ENCODE measurements at regions not wholly inside any gene's neighbourhood (a gene's known extent, or its start where the extent isn't known, plus 50 kb on each side); places are given as distances from the start of the nearest gene placed in this dataset.

DNA sequence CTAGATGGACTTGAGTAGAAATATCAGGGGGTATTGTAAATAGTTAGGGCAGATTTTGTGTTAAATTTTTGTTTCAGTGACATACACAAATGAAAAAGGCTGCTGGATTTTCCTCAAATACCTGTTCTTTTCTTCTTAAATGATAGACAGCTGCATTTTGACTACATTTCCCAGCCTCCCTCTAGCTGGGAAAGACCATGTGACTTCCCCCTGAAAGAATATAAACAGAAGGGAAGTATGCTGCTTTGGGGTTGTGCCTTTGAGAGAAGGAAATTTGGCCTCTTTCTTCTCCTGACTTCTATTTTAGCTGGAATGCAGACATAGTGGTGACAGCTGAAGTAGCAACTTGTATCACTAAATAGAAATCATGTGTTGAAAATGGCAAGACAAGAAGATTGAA, 476.1 kb upstream of the SYT1 start:
- H3K27me3 ChIP-seq, result no peaks in the 10 kb centered on the region
- no peak for DNase-seq
- no peak overlapping the region for H3K27ac ChIP-seq
- H3K9me3 ChIP-seq, result no peaks in the 10 kb centered on the region
- intact Hi-C loops (cut with DNase I), result no loop called here
- TF ChIP-seq, protein P1, sequence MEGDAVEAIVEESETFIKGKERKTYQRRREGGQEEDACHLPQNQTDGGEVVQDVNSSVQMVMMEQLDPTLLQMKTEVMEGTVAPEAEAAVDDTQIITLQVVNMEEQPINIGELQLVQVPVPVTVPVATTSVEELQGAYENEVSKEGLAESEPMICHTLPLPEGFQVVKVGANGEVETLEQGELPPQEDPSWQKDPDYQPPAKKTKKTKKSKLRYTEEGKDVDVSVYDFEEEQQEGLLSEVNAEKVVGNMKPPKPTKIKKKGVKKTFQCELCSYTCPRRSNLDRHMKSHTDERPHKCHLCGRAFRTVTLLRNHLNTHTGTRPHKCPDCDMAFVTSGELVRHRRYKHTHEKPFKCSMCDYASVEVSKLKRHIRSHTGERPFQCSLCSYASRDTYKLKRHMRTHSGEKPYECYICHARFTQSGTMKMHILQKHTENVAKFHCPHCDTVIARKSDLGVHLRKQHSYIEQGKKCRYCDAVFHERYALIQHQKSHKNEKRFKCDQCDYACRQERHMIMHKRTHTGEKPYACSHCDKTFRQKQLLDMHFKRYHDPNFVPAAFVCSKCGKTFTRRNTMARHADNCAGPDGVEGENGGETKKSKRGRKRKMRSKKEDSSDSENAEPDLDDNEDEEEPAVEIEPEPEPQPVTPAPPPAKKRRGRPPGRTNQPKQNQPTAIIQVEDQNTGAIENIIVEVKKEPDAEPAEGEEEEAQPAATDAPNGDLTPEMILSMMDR (IDR thresholded peaks at IDR 0.05), result no peak
- no peak for TF ChIP-seq POLR2A (IDR thresholded peaks at IDR 0.05)
- H3K4me1 ChIP-seq, result no peaks in the 10 kb centered on the region
- no peak overlapping the region for H3K4me3 ChIP-seq (replicated peaks in 1 of 3)
- H3K36me3 ChIP-seq, result no peaks in the 10 kb centered on the region

DNA sequence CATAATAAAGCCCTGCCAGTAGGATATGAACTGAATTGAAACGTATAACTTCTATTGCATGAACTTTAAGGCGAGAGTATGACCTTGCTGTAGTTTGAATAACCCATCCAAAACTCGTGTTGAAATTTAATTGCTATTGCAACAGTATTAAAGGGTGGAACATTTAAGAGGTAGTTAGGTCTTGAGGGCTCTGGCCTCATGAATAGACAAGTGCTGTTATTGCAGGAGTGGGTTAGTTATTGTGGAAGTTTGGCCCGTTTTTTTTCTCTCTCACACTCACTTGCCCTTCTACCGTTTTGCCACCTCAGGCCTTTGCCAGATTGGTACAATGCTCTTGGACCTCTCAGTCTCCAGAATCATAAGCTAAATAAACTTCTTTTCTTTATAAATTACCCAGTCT, 473.7 kb upstream of the SYT1 start:
- WGBS, 2 donors, result 64% methylated on average over 5 of the region's 5 CpGs

DNA sequence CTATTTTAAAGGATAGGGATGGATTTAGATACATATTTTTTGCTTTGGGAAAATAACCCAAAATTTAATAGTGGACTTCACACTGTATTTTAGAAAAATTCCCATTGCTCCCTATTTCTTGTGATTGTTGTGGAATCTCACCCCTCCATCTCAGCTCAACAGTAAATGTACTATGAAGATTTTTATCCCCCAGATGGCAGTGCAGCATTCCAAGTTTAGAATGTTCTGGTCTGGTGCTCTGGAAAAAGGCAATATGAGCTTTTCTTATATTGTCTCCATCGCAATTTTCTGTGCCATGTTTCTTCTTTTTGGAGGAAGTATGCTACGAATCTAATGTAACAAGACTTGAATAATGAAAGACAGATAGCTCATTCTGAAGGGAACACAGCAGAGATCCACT, 471.7 kb upstream of the SYT1 start:
- Histone ChIP-seq H3K36me3 (no peaks in the 10 kb centered on the region), H3K9me3 (no peaks in the 10 kb centered on the region), H3K4me3 (replicated peaks in 1 of 3) (no peak overlapping the region), H3K27me3 (no peaks in the 10 kb centered on the region), H3K4me1 (no peaks in the 10 kb centered on the region), H3K27ac (no peak overlapping the region)
- no peak for DNase-seq
- TF ChIP-seq, protein P1 (IDR thresholded peaks at IDR 0.05), result peak in 3 of 6 experiments; percentile 32 to 49 (median 42)
- no peak for TF ChIP-seq POLR2A (IDR thresholded peaks at IDR 0.05)
- 28 to 36% methylated on average over 2 of the region's 2 CpGs for WGBS, 2 donors
- intact Hi-C loops (cut with DNase I), result no loop called here

More for the DNA sequence above, 473.7 kb upstream of the SYT1 start:
- H3K4me3 ChIP-seq (replicated peaks in 1 of 3), result no peak overlapping the region
- no peak for DNase-seq
- intact Hi-C loops (cut with DNase I), result no loop called here
- H3K36me3 ChIP-seq, result no peaks in the 10 kb centered on the region
- TF ChIP-seq, protein P1 (IDR thresholded peaks at IDR 0.05), result no peak
- no peak for TF ChIP-seq POLR2A (IDR thresholded peaks at IDR 0.05)
- H3K27ac ChIP-seq, result no peak overlapping the region
- H3K9me3 ChIP-seq, result no peaks in the 10 kb centered on the region
- H3K4me1 ChIP-seq, result no peaks in the 10 kb centered on the region
- H3K27me3 ChIP-seq, result no peaks in the 10 kb centered on the region

DNA sequence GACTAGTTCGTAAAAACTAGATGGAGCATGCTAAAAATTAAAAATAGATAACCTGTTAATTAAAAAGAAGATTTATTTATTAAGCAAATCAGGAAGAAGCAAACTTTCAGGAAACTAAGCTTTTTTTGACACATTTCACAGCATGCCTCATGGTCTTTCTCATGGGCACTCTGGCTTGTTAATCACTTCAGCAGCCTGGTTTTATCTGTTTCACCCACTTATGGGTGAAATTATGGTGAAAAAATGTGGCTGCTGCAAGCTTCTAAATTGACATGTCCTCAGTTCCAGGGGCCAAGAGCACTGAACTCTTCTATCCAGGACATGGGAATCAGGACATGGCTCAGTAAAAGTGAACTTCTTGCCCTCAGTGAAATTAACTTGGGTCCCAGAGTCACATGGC, 468.6 kb upstream of the SYT1 start:
- no peak for TF ChIP-seq POLR2A (IDR thresholded peaks at IDR 0.05)
- TF ChIP-seq, protein P1 (IDR thresholded peaks at IDR 0.05), result no peak
- H3K27ac ChIP-seq, result no peak overlapping the region
- H3K9me3 ChIP-seq, result no peaks in the 10 kb centered on the region
- intact Hi-C loops (cut with DNase I), result no loop called here
- no peaks in the 10 kb centered on the region for H3K27me3 ChIP-seq
- WGBS, 2 donors, result 90 to 91% methylated on average over 1 of the region's 1 CpG
- no peak overlapping the region for H3K4me3 ChIP-seq (replicated peaks in 1 of 3)
- no peaks in the 10 kb centered on the region for H3K4me1 ChIP-seq
- DNase-seq, result no peak
- no peaks in the 10 kb centered on the region for H3K36me3 ChIP-seq

DNA sequence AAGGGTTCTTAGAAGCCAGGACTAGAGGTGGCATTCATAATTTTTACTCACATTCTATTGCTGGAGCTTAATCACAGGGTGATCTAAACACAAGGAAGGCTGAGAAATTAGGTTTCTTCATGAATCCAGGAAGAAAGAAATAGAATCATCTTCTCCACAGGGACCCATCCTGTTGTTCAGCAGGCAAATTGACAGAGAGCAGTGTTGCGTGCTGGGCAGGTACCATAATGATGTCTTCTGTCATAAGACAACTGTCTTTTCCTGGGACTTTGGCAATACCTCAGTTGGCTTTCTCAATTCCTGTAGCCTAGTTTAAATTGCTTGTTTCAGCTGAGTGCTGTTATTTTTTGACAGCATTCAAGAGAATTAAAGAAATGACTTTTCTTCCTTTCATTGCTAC, 468.0 kb upstream of the SYT1 start:
- no peak overlapping the region for H3K4me3 ChIP-seq (replicated peaks in 1 of 3)
- H3K27me3 ChIP-seq, result no peaks in the 10 kb centered on the region
- TF ChIP-seq POLR2A (IDR thresholded peaks at IDR 0.05), result no peak
- H3K36me3 ChIP-seq, result no peaks in the 10 kb centered on the region
- no peaks in the 10 kb centered on the region for H3K4me1 ChIP-seq
- no peak for DNase-seq
- no peaks in the 10 kb centered on the region for H3K9me3 ChIP-seq
- H3K27ac ChIP-seq, result no peak overlapping the region
- 92% methylated on average over 1 of the region's 1 CpG for WGBS, 2 donors
- intact Hi-C loops (cut with DNase I), result no loop called here

DNA sequence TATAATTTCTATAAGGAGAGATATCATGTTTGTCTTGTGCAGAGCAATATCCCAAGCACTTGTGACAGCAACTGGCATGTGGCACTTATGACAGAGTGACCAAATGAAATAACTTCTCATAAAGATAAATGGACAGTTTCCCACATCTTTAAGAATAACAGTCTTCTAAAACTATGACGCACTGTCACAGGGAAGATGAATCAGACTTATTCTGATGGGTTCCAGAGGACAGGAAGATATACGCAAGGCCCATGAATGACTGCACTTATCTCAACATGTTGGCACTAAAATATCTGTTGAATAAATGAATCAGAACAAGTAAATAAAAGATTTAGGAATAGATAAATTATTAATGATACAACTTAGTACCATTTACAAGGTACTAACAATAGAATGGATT, 465.8 kb upstream of the SYT1 start:
- peaks cover 0 to 6% of the 10 kb centered on the region in 2 donors for H3K4me1 ChIP-seq
- WGBS, 2 donors, result 95 to 99% methylated on average over 2 of the region's 2 CpGs
- intact Hi-C loops (cut with DNase I), result no loop called here

More for the DNA sequence above, 465.8 kb upstream of the SYT1 start:
- Histone ChIP-seq H3K36me3 (no peaks in the 10 kb centered on the region), H3K9me3 (no peaks in the 10 kb centered on the region), H3K27ac (no peak overlapping the region), H3K27me3 (no peaks in the 10 kb centered on the region), H3K4me3 (replicated peaks in 1 of 3) (no peak overlapping the region)
- no peak for DNase-seq
- TF ChIP-seq, protein P1 (IDR thresholded peaks at IDR 0.05), result no peak
- TF ChIP-seq POLR2A (IDR thresholded peaks at IDR 0.05), result no peak

Data from thyroid gland (tissue), 4 donors.